NCI-H82 treated with DMSO at 0.1 percent for 48 hours (cell line): ENCODE measurements at regions not wholly inside any gene's neighbourhood (a gene's known extent, or its start where the extent isn't known, plus 50 kb on each side); places are given as distances from the start of the nearest gene placed in this dataset.
"Not testable (repeated sequence)": the region's sequence is repeated elsewhere in the genome, so short reads cannot be mapped to it uniquely, and the experiment has no call there.

Experiments used
- DNase-seq: peaks from one replicate; lab custom pipeline; 2025; ENCODE audit not compliant: unreplicated experiment; lab: John Stamatoyannopoulos, UW

DNA sequence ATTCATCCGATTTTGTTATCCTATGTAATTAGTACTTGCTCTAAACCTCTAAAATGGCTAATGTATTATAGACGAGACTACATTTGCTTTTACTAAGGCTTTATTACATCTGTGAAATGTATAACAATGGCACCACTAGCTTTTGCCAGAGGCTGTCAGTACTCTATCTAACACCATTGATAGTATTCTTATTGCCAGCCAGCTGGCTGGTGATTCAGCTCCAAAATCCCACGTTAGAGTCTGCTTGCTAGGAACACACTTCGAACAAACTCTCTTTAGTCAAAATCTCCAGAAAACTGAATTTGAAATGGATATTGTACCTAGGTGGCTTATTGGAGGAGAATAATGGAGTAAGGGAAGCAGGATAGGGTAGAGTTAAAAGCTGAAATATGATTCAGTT, 839.2 kb downstream of the SLC6A15 start:
- no peak for DNase-seq

DNA sequence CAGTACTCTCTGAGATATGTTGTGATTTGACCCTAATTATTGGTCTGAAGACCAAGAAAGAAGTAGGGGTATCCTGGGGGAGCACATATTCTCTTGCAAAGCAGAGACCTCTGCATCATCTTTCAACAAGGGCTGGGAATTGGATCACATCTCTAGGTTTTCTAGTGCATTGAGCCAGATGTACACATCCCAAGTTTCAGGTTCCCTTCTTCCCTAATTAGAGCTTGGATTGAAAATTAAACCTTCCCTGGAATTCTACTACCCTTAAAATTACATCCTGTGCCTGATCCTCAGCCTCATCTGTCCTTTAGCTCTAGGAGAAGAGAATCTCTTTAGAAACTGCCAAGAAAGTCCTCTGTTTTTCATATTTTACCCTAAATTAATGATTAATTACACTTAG, 839.6 kb downstream of the SLC6A15 start:
- no peak for DNase-seq

DNA sequence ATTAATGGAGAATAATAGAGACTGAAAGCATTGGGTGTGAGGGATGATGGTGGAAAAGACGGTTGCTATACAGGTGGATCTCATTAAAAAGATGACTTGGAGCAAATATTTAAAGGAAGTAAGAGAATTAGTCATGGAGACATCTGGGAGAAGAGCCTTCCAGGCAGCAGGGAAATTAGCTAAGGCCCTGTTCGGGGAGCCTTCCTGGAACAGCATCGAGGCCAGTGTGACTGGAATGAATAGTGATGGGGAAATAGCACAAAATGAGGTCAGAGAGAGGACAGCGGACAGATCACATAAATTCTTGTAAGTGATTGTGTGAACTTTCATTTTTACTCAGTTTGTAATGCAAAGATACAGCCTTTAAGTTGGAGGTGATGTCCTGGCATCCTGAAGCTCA, 842.3 kb downstream of the SLC6A15 start:
- DNase-seq = no peak

DNA sequence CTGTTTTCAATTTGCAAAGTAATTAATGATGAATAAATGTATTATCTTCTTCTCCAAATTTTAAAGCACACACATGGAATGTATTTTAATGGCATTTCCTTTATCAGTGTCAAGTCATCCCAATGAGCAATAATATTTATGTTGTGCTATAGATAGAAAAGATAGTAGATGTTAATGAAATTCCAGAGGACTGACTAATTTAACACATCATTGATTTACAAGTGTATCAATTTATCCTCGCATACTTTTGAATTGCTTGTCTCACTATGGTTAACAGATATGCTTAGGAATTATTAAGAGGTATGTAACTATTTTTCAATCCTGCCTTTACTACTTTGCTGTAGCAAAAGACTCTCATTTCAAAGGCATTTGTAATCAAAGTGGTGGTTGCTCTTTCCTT, 842.9 kb downstream of the SLC6A15 start:
- no peak for DNase-seq

DNA sequence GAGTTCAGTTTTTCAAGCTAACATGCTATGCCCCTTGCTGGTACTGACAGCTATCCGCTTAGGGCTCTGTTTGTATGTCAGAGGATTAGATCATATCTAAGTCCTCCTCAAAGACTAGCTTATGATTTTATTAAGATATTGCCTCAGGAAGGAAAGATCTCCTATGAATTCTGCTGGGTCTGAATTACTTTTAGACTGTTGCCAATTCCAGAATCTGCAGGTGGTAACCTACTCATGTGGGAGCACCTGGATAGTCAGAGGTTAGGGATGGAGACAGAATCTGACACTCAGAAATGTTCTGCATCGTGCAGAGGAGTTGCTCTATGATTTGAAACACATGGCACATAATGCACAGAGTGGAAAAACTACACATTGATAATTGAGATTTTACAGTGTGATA, 843.4 kb downstream of the SLC6A15 start:
- DNase-seq = no peak

DNA sequence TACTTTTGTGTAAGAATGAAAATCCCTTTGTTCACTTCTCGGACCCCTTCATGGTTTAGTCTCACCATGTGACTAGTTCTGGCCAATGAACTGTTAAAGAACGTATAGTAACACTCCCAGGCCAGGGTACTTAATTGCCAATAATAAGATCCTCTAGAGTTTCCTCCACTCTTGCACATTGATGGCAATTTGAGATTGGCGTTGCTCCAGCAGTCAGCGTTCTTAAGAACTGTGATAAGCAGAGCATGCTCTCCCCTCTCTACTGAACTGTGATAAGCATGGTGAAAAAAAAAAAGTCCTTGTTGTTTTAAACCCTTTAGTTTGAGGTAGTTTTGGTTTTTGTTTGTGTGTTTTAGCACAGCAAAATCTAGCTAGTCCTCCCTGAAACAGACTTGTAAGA, 854.5 kb downstream of the SLC6A15 start:
- DNase-seq = no peak

DNA sequence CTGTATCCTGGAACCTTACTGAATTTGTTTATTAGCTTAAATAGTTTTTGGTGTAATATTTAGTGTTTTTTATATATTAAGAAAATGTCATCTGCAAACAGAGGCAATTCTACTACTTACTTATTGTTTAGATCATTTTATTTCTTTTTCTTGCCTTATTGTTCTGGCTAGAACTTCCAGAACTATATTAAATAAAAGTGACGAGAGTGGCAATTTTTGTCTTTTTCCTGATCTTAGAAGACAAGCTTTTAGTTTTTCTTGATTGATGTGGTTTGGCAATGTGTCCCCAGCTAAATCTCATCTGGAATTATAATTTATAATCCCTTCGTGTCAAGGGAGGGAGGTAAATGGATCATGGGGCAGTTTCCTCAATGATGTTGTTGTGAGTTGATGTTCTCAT, 857.8 kb downstream of the SLC6A15 start:
- no peak for DNase-seq

DNA sequence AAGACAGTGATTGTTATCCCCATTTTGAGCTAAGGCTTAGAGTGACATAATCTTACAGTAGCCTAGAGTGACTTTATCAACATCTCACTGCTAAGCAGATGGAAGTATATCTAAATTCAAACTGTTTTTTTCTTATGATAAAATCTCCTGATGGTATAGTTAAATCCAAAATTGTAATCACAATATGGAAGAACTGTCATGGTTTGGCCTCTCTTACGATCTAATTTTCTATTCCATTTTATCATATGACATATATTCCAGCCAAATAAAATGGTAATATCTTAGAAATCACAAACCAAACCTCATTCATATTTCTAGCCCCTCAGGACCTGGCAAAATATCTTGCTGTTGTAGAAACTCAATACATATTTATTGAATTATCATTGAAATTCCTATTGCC, 864.7 kb downstream of the SLC6A15 start:
- no peak for DNase-seq

DNA sequence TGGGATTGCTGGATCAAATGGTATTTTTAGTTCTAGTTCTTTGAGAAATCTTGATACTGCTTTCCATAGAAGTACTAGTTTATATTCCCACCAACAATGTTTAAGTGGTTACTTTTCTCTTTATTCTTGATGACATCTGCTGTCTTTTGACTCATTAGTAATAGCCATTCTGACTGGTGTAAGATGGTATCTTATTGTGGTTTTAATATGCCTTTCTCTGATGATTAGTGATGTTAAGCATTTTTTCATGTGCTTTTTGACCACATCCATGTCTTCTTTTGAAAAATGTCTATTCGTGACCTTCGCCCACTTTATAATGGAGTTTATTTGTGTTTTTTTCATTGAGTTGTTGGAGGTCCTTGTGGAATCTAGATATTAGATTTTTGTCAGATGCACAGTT, 865.7 kb downstream of the SLC6A15 start:
- DNase-seq = no peak

DNA sequence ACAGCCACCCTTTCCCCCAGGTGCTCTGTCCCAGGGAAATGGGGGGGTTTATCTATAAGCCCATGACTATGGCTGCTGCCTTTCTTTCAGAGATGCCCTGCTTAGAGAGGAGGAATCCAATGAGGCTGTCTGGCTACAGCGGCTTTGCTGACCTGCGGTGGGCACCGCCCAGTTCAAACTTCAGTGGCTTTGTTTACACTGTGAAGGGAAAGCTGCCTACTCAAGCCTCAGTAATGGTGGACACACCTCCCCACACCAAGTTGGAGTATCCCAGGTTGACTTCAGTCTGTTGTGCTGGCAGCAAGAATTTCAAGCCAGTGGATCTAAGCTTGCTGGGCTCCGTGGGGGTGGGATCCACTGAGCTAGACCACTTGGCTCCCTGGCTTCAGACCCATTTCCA, 869.2 kb downstream of the SLC6A15 start:
- DNase-seq = no peak

DNA sequence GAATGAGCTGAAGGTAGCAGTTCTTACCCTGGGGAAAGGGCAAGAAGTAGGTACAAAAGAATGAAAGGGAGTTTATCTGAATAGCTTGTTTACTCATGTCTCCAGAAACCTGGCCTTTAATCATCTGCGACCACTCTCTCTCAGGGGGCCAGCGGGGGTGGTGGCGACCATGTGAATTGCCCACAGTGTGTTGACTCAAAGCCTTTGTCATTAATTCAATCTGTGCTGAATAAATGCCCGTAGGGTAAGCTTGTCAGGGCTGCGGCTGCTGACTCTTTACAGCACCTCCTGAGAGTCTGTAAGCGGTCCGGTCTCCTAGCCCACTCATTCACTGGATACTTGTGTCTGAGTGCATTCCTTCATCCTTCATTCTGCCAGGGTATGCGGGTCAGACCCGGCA, 874.4 kb downstream of the SLC6A15 start:
- DNase-seq = no peak

DNA sequence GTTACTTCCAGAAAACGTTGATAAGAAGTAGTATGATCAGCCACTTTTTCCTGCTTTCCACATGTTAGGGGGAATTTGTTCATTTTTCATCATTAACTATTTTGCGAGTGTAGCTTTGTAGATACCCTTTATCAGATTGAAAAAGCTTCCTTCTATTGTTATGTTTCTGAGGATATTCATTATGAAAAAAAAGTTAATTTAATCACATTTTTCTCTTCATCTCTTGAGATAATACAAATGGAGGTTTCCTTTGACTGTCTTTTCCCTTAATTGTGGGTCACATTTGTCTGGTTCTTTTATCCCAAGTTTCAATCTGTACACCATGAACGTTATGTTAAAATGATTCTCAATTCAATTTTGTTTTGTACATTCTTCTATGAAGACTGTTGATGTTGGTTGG, 875.7 kb downstream of the SLC6A15 start:
- DNase-seq = no peak

DNA sequence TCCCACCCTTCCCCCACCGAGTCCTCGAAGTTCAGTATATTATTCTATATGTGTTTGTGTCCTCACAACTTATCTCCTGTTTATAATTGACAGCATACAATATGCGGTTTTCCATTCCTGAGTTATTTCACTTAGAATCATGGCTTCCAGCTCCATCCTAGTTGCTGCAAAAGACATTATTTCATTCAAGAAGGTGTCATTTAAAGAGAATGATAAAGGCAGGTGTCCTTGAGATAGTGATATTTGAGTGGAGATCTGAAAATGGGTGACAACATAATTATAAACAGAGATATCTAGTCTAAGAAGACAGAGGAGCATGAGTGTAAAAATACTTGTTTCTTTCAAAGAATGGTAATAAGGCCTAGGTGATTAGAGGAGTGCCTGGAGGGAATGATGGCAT, 876.8 kb downstream of the SLC6A15 start:
- no peak for DNase-seq

DNA sequence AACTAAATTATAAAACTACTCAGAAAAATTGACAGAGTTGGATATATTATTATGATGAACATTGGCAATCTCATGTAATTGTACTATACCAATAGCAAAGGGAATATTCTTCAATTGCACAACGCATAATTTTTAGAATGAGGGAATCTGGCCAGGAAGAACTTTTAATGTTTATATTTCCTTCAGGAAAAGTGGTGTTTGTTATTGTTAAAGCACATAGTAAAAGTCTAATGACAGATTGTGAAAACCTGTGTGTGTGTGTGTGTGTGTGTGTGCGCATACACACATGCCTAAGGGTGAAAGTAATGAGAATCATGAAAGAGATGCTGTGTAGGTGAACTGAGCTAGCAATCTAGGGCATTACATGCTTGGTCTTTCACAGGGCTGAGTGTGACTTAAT, 877.7 kb downstream of the SLC6A15 start:
- no peak for DNase-seq

DNA sequence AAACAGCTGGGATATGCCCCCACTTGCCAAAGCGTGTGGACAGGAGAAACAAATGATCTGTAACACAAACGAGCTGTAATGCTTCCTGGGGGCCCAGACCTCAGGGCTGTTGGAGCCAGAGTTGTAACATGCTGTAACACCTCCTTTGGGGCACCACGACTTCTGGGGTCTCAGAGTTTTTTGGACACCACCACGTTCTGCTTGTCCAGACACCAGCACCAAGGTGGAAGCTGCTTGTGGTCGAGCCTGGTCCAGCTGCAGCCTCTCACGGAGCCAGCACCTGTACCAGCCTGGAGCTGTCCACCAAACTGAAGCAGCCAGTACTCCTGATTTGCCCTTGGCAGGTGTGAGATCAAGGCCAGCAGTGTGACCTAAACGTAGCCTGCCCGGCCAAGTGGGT, 879.4 kb downstream of the SLC6A15 start:
- no peak for DNase-seq

DNA sequence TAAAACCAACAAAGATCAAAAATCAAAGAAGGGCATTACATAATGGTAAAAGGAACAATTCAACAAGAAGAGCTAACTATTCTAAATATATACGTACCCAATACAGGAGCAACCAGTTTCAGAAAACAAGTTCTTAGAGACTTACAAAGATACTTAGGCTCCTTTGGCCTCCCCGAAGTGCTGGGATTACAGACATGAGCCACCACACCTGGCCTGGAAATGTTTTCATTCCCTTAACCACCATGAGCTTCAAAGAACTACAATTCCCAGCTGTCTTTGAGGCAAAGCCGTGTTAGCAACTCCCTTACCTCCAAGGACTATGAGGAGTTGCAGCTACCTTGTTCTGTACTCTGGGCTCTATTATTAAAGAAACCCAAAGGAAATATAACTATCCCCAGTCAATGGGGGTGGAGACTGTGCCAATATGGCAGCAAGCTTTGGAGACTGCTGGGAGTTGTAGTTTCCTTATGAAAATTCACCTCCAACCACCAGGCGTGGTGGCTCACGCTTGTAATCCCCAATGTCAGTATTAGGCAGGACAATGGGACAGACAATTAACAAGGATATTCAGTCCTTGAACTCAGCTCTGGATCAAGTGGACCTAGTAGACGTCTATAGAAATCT, 893.9 kb downstream of the SLC6A15 start:
- DNase-seq = not testable (repeated sequence)

DNA sequence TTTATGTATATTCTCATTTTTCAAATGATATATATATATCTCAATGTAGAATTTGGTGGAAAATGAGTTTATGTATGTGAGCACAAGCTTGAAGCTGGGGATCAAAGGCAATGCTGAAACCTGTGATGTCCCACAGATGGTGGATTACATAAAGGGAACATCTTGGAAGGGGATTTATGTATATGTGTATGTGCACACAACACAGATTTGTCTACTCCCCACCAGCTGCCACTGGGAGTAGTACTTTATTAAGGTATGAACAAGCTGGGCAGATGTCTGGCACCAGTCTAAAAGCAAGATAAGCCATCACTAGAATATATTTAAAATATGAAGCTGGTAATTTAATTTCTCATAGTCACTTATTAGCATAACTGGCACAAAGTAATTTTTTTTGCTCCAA, 895.6 kb downstream of the SLC6A15 start:
- DNase-seq = peak; percentile 3

DNA sequence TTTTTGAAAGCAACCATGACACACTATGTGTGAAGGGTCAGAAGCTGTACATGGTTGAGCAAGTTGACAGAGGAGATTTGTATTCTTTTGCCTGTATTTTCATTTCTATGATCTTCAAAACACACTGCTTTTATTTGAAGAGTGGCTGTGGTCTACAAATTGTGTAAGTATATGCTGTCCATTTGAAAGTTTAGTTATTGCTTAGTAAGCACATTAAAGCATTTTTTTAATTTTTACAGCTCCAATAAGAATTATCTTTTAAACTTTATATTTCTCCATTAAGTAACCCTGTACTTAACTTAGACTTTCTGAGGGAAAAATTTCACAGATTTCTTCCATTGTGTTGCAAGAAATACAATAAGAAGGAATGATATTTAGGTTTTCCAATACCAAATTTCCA, 915.2 kb downstream of the SLC6A15 start:
- no peak for DNase-seq

DNA sequence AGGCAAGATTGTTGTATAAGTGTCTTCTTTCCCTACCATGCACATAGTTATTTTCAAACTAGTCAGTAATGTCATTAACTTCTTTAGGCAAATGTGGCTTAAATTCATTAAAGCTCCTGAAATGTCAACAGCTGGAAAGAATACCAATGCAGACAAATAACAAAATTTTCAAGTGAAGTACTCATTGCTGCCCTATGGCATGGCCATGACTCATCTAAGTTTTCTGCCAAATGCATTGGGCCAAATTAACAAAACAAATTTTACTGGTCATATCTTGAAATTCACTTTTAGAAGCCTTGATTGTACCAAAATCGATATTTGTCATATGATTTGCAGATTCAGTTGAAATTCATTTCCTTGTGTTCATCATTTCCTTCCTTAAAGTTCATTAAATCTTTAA, 915.9 kb downstream of the SLC6A15 start:
- no peak for DNase-seq

DNA sequence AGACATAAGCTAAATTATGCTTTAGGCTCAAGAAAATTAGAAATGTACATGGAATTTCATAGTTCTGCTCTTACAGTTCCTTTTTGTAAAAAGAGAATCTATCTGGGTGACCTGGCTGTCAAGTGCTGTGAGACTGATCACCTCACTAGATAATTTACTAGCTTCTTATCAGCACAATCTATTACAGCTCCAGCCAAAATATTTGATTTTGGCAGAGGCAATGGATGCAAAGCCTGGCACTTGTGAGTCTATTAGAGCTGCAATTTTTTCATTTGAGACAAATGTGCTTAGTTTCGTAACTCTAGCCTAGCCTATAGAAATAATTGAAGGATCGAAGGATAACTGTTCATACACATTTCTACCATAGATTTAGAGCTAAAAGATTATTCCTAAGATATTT, 927.5 kb downstream of the SLC6A15 start:
- no peak for DNase-seq

DNA sequence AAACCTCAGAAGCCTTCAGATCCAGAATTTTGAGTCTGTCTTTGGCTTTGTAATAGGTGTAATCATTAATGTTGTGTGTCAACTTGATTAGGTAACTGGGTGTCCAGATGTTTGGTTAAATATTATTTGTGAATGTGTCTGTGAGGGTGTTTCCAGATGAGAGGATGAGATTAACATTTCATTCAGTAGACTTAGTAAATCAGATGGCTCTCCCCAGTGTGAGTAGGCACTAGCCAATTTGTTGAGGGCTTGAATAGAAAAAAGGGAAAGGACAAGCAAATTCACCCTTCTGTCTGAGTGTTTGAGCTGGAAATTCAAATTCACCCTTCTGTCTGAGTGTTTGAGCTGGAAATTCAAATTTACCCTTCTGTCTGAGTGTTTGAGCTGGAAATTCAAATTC, 932.2 kb downstream of the SLC6A15 start:
- DNase-seq = no peak

DNA sequence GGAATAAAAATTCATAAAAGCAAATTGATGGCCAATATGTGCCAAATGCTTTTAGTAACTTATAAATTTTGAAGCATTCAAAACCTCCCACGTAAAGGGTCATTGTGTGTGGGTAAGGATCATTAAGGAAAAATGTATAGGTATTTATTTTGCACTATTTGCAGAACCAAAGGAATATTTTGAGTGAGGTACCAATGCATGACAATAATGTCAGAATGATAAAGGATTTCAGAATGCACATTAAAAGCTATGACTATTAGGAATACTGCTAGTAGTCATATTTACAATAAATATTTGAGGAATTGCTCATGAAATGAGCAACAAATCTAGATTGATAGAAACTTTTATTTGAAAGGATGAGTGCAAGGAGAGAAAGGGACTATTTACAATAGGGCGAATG, 932.8 kb downstream of the SLC6A15 start:
- no peak for DNase-seq

DNA sequence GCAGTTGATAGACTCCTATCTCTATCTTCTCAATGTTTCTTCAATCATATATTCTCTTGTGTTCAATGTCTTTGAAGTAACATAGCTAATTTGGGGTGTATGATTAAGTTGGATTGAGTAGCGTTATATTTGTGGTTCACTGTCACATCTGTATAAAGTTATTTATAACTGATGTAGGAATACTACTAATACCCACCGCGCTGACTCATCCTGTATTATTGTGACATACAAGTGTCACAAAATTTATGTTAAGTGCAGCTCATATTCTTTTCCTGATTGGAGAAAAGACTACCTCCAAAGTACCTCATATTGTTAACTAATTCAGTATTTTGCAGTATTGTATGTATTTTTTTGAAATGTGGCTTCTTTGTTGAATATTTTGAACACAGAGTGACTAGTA, 940.8 kb downstream of the SLC6A15 start:
- DNase-seq = no peak

DNA sequence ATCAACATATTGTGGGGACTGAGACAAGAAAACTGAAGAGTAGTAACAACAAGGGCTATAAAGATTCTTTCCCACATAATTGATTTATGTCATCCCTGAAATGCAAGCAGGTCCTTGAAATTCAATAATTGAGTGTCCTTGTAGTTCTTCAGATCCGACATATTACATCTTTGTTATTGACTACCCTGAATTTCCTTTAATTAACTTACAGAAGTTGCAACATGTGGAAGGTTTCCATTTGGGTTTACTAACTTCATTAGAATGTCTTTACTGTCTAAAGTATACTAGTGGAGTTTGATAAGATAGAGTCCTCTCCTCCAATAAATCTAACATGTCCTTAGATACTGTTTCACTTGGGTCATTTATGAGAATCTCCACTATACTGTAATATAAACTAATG, 951.8 kb downstream of the SLC6A15 start:
- no peak for DNase-seq
